Hepatocyte (in vitro differentiated cells): ENCODE measurements at regions not wholly inside any gene's neighbourhood (a gene's known extent, or its start where the extent isn't known, plus 50 kb on each side); places are given as distances from the start of the nearest gene placed in this dataset.

Experiments
- DNase-seq: peaks from one replicate; pipeline ENCODE4 v3.0.0-alpha.2; 2016; ENCODE audit warnings: low spot score
- H2AFZ ChIP-seq: fragments of 200-600 bp; sonication (generic); 2 replicates; pipeline ENCODE4 v1.6.0; 2016; ENCODE audit warnings: antibody characterized with exemption, mild to moderate bottlenecking
- H3K27ac ChIP-seq: fragments of 200-600 bp; sonication (generic); 2 replicates; pipeline ENCODE4 v1.5.1; 2016; ENCODE audit warnings: mild to moderate bottlenecking
- H3K27me3 ChIP-seq: fragments of 200-600 bp; sonication (generic); 2 replicates; pipeline ENCODE4 v1.6.1; 2016
- H3K36me3 ChIP-seq: fragments of 200-600 bp; sonication (generic); replicated peaks from 2 replicates; pipeline ENCODE4 v1.5.1; 2016; ENCODE audit warnings: low read depth; ENCODE audit not compliant: insufficient read depth
- H3K4me1 ChIP-seq: fragments of 200-600 bp; sonication (generic); 2 replicates; pipeline ENCODE4 v1.5.1; 2016; ENCODE audit warnings: mild to moderate bottlenecking, moderate library complexity; ENCODE audit not compliant: insufficient read depth
- H3K4me2 ChIP-seq: fragments of 200-600 bp; sonication (generic); 2 replicates; pipeline ENCODE4 v1.6.0; 2016
- H3K4me3 ChIP-seq: fragments of 200-600 bp; sonication (generic); 2 replicates; pipeline ENCODE4 v1.5.1; 2016; ENCODE audit warnings: mild to moderate bottlenecking
- H3K79me2 ChIP-seq: fragments of 200-600 bp; sonication (generic); 2 replicates; pipeline ENCODE4 v1.6.0; 2017; ENCODE audit warnings: mild to moderate bottlenecking
- H3K9me2 ChIP-seq: fragments of 200-600 bp; sonication (generic); replicated peaks from 2 replicates; pipeline ENCODE4 v1.6.0; 2017; ENCODE audit warnings: mild to moderate bottlenecking; ENCODE audit not compliant: insufficient read depth
- H3K9me3 ChIP-seq: fragments of 200-600 bp; sonication (generic); 2 replicates; pipeline ENCODE4 v1.5.1; 2016; ENCODE audit warnings: low read depth, mild to moderate bottlenecking
- H4K20me1 ChIP-seq: fragments of 200-600 bp; sonication (generic); 2 replicates; pipeline ENCODE4 v1.6.0; 2016; ENCODE audit warnings: mild to moderate bottlenecking; ENCODE audit not compliant: insufficient read depth, poor library complexity, severe bottlenecking
- EZH2 ChIP-seq: fragments of 200-600 bp; sonication (generic); IDR thresholded peaks from 2 replicates; pipeline ENCODE4 v1.6.1; 2016; ENCODE audit warnings: antibody characterized with exemption, mild to moderate bottlenecking, borderline replicate concordance
- EZH2phosphoT487 ChIP-seq: fragments of 200-600 bp; sonication (generic); IDR thresholded peaks from one replicate; pipeline ENCODE4 v1.6.1; 2018; ENCODE audit warnings: antibody characterized with exemption, mild to moderate bottlenecking, low read depth, moderate library complexity; ENCODE audit not compliant: unreplicated experiment, severe bottlenecking
- WGBS: methylation state at CpG from one replicate; pipeline ENCODE4 v1.1.6; 2016; ENCODE audit warnings: low lambda C conversion rate; ENCODE audit errors: missing lambda C conversion rate; 5-methylcytosine and 5-hydroxymethylcytosine counted together
- TF ChIP-seq, protein P1 (sequence below): fragments of 200-600 bp; sonication (generic); IDR thresholded peaks from 2 replicates; pipeline ENCODE4 v1.5.1; 2016; ENCODE audit warnings: antibody characterized with exemption, mild to moderate bottlenecking; ENCODE audit not compliant: poor library complexity

DNA sequence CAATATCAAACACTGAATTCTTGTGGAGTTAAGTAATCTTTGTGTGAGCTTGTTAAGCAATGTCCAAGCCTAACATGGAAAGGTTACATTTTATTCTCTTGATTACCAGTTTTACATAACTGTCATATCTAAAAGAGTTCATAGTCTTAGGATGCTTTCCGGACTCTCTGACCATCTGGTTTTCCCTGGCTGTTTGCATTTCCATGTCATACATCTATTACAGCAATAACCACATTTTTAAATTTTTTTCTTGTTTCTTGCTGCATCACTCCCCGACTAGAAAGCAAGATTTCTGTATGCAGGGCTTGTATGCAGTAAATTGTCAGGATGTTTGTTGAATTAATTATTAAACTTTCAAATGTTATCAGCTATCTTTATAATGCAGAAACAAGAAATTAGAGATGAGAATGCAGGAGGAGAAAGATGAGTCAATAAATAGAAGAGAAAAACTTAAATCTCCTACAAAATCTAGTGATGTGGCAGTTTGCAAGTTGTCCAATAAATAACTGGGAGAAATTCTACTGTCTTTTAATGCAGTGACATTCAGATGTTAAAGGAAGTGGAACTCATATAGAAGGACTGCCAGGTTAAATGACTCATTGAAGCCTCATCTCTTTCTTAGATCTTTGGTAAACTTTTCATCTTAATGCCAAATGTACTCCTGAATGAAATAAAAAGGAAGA is 179.6 kb upstream of the SGCD start:
- peak; percentile 11 for DNase-seq
- TF ChIP-seq EZH2, result no peak
- TF ChIP-seq EZH2phosphoT487, result no peak
- TF ChIP-seq, protein P1, sequence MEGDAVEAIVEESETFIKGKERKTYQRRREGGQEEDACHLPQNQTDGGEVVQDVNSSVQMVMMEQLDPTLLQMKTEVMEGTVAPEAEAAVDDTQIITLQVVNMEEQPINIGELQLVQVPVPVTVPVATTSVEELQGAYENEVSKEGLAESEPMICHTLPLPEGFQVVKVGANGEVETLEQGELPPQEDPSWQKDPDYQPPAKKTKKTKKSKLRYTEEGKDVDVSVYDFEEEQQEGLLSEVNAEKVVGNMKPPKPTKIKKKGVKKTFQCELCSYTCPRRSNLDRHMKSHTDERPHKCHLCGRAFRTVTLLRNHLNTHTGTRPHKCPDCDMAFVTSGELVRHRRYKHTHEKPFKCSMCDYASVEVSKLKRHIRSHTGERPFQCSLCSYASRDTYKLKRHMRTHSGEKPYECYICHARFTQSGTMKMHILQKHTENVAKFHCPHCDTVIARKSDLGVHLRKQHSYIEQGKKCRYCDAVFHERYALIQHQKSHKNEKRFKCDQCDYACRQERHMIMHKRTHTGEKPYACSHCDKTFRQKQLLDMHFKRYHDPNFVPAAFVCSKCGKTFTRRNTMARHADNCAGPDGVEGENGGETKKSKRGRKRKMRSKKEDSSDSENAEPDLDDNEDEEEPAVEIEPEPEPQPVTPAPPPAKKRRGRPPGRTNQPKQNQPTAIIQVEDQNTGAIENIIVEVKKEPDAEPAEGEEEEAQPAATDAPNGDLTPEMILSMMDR, result no peak
- Histone ChIP-seq H3K9me2 (no peaks in the 10 kb centered on the region), H3K27ac (peak overlapping the region; percentile 28), H4K20me1 (no peaks in the 10 kb centered on the region), H2AFZ (no peak overlapping the region), H3K4me2 (no peak overlapping the region), H3K36me3 (no peaks in the 10 kb centered on the region), H3K27me3 (no peaks in the 10 kb centered on the region), H3K4me1 (no peaks in the 10 kb centered on the region), H3K79me2 (no peaks in the 10 kb centered on the region), H3K9me3 (no peaks in the 10 kb centered on the region), H3K4me3 (no peak overlapping the region)
- WGBS, result 63% methylated on average over 2 of the region's 2 CpGs

- H3K4me3 ChIP-seq, result no peak overlapping the region
- H2AFZ ChIP-seq, result no peak overlapping the region
- H3K79me2 ChIP-seq, result no peaks in the 10 kb centered on the region
- H3K4me1 ChIP-seq, result no peaks in the 10 kb centered on the region
- H3K27ac ChIP-seq, result peak overlapping the region; percentile 28
- H4K20me1 ChIP-seq, result no peaks in the 10 kb centered on the region
- H3K4me2 ChIP-seq, result no peak overlapping the region
- no peaks in the 10 kb centered on the region for H3K36me3 ChIP-seq
- TF ChIP-seq EZH2 (no peak), EZH2phosphoT487 (no peak)
- TF ChIP-seq, protein P1, result no peak
- 35% methylated on average over 1 of the region's 1 CpG for WGBS
- no peaks in the 10 kb centered on the region for H3K27me3 ChIP-seq
- no peaks in the 10 kb centered on the region for H3K9me2 ChIP-seq
- no peak for DNase-seq
- no peaks in the 10 kb centered on the region for H3K9me3 ChIP-seq
These were observed 179.0 kb upstream of the SGCD start for GRCh38 chr5:156147944-156148285.

DNA sequence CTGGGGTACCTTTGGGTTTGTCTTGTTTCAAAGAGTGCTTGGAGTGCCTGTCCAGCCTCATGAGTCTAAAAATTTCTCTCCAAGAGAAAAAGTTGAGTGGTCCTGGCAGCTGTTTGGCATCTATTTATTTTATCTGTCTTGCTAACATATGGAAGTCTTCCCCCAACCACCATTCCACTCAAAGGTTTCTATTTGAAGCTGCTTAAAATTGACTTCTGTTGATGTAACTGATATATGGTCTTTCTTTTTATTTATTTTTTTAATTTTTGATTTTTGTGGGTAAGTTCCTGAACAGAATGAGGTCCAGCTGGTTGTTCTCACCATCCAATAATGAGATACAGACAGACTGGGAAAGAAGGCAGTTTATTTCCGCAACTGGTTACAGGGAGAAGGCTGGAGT is 178.7 kb upstream of the SGCD start:
- Histone ChIP-seq H3K27ac (no peak overlapping the region), H2AFZ (no peak overlapping the region), H3K36me3 (no peaks in the 10 kb centered on the region), H3K9me2 (no peaks in the 10 kb centered on the region), H3K4me2 (no peak overlapping the region), H3K27me3 (no peaks in the 10 kb centered on the region), H3K9me3 (no peaks in the 10 kb centered on the region), H3K4me1 (no peaks in the 10 kb centered on the region), H4K20me1 (no peaks in the 10 kb centered on the region), H3K79me2 (no peaks in the 10 kb centered on the region), H3K4me3 (no peak overlapping the region)
- WGBS, result 87% methylated on average over 1 of the region's 1 CpG
- TF ChIP-seq EZH2 (no peak), EZH2phosphoT487 (no peak)
- TF ChIP-seq, protein P1, result no peak
- no peak for DNase-seq

GRCh38 chr5:156149213-156149612 is 177.8 kb upstream of the SGCD start:
- H3K27ac ChIP-seq, result no peak overlapping the region
- DNase-seq, result no peak
- no peak overlapping the region for H2AFZ ChIP-seq
- H3K36me3 ChIP-seq, result no peaks in the 10 kb centered on the region
- no peaks in the 10 kb centered on the region for H3K9me2 ChIP-seq
- no peaks in the 10 kb centered on the region for H3K27me3 ChIP-seq
- H4K20me1 ChIP-seq, result no peaks in the 10 kb centered on the region
- no peak overlapping the region for H3K4me2 ChIP-seq
- H3K4me3 ChIP-seq, result no peak overlapping the region
- H3K4me1 ChIP-seq, result no peaks in the 10 kb centered on the region
- no peaks in the 10 kb centered on the region for H3K79me2 ChIP-seq
- H3K9me3 ChIP-seq, result no peaks in the 10 kb centered on the region
- TF ChIP-seq EZH2 (no peak), EZH2phosphoT487 (no peak)
- TF ChIP-seq, protein P1, result no peak
